SK-N-SH (cell line): ENCODE measurements at regions not wholly inside any gene's neighbourhood (a gene's known extent, or its start where the extent isn't known, plus 50 kb on each side); places are given as distances from the start of the nearest gene placed in this dataset.

Experiments
- CTCF ChIA-PET: fragments of 300-600, 350-600 bp; formaldehyde crosslinking; extraction: SDS; loops from one replicate; lab custom pipeline; 2021; lab: Yijun Ruan, JAX
- POLR2A ChIA-PET: fragments of 350-600 bp; sonication (Branson Sonifier 250); formaldehyde crosslinking; extraction: SDS; loops from one replicate; lab custom pipeline; 2020; ENCODE audit warnings: antibody characterized with exemption, inconsistent platforms; lab: Yijun Ruan, JAX
- DNase-seq: peaks from one replicate; pipeline ENCODE4 v3.0.0; 2012
- H2AFZ ChIP-seq: fragments of 200-600 bp; sonication (generic); 2 replicates; pipeline ENCODE4 v1.8.1; 2016; ENCODE audit warnings: antibody characterized with exemption, mild to moderate bottlenecking, low read depth
- H3F3A ChIP-seq: fragments of 200-600 bp; sonication (generic); replicated peaks from 2 replicates; pipeline ENCODE3; 2016; ENCODE audit warnings: antibody characterized with exemption, mild to moderate bottlenecking; ENCODE audit not compliant: insufficient read depth
- H3K27ac ChIP-seq, 2 experiments: fragments of 200-500 bp in 1 of 2; fragments of 200-600 bp in 1 of 2; sonication (Bioruptor generic) in 1 of 2; sonication (generic), shearing (Covaris generic) in 1 of 2; 2 replicates each; pipeline versions ENCODE4 v1.5.1 to v1.6.1; 2014 to 2016; ENCODE audit warnings: low read depth in 2 of 2, inconsistent platforms in 1 of 2, low read length in 1 of 2, mild to moderate bottlenecking in 1 of 2, mixed read lengths in 1 of 2
- H3K27me3 ChIP-seq: fragments of 200-600 bp; sonication (generic), shearing (Covaris generic); 2 replicates; pipeline ENCODE4 v1.6.1; 2016; ENCODE audit warnings: mixed run types; ENCODE audit not compliant: insufficient read depth
- H3K36me3 ChIP-seq, 2 experiments: fragments of 200-500 bp in 1 of 2; fragments of 200-600 bp in 1 of 2; sonication (Bioruptor generic) in 1 of 2; sonication (generic) in 1 of 2; replicated peaks in 1 of 2; 2 replicates each; pipeline versions ENCODE3 to v1.5.1; 2014 to 2016; ENCODE audit warnings: low read length in 1 of 2, mild to moderate bottlenecking in 1 of 2; ENCODE audit not compliant: insufficient read depth in 2 of 2, control insufficient read depth in 1 of 2
- H3K4me1 ChIP-seq, 2 experiments: fragments of 200-500 bp in 1 of 2; fragments of 200-600 bp in 1 of 2; sonication (Bioruptor generic) in 1 of 2; sonication (generic), shearing (Covaris generic) in 1 of 2; 2 replicates each; pipeline versions ENCODE4 v1.5.1 to v1.6.1; 2014 to 2016; ENCODE audit warnings: low read depth in 1 of 2, low read length in 1 of 2, mixed run types in 1 of 2; ENCODE audit not compliant: insufficient read depth in 2 of 2, control insufficient read depth in 1 of 2
- H3K4me2 ChIP-seq: fragments of 200-600 bp; sonication (generic), shearing (Covaris generic); 2 replicates; pipeline ENCODE4 v1.6.1; 2017; ENCODE audit warnings: mixed run types
- H3K4me3 ChIP-seq, 2 experiments: fragments of 200-500 bp in 1 of 2; fragments of 200-600 bp in 1 of 2; sonication (Bioruptor generic) in 1 of 2; sonication (generic), shearing (Covaris generic) in 1 of 2; 2 replicates each; pipeline versions ENCODE4 v1.5.1 to v1.8.1; 2014 to 2016; ENCODE audit warnings: low read depth in 2 of 2, inconsistent platforms in 1 of 2, low read length in 1 of 2, mild to moderate bottlenecking in 1 of 2, mixed read lengths in 1 of 2, moderate library complexity in 1 of 2
- H3K79me2 ChIP-seq: fragments of 200-600 bp; sonication (generic); 2 replicates; pipeline ENCODE4 v1.8.1; 2017; ENCODE audit warnings: mild to moderate bottlenecking; ENCODE audit not compliant: insufficient read depth
- H3K9ac ChIP-seq: fragments of 200-600 bp; sonication (generic); 2 replicates; pipeline ENCODE4 v1.6.1; 2017; ENCODE audit warnings: mixed run types
- H3K9me2 ChIP-seq: fragments of 200-600 bp; sonication (generic); 2 replicates; pipeline ENCODE4 v1.6.1; 2017; ENCODE audit warnings: mixed run types
- H3K9me3 ChIP-seq: fragments of 200-600 bp; sonication (generic); 2 replicates; pipeline ENCODE4 v1.6.1; 2017; ENCODE audit warnings: mixed run types, mild to moderate bottlenecking, moderate library complexity
- H4K20me1 ChIP-seq: fragments of 200-600 bp; sonication (generic); 2 replicates; pipeline ENCODE4 v1.6.1; 2017; ENCODE audit warnings: mild to moderate bottlenecking, mixed run types; ENCODE audit not compliant: insufficient read depth
- CHD2 ChIP-seq: fragments of 150-350 bp; IDR thresholded peaks from 2 replicates; pipeline ENCODE4 v1.6.1; 2018; ENCODE audit warnings: low read length; ENCODE audit not compliant: partially characterized antibody
- ELF1 ChIP-seq: IDR thresholded peaks from 2 replicates; pipeline ENCODE4 v1.4.0; 2012
- EP300 ChIP-seq, 2 experiments: IDR thresholded peaks; 2 replicates each; pipeline versions ENCODE4 v1.4.0 to v1.6.1; 2012; ENCODE audit warnings: borderline replicate concordance in 1 of 2, low read depth in 1 of 2, low read length in 1 of 2
- EZH2phosphoT487 ChIP-seq: fragments of 200-600 bp; sonication (generic); IDR thresholded peaks from 2 replicates; pipeline ENCODE4 v1.6.1; 2017; ENCODE audit warnings: low read depth, mixed run types, mild to moderate bottlenecking, antibody characterized with exemption, moderate library complexity, borderline replicate concordance
- FOSL2 ChIP-seq: IDR thresholded peaks from 2 replicates; pipeline ENCODE4 v1.4.0; 2012; ENCODE audit warnings: low read depth, mild to moderate bottlenecking, moderate library complexity, borderline replicate concordance
- FOXM1 ChIP-seq: IDR thresholded peaks from 2 replicates; pipeline ENCODE4 v1.4.0; 2012; ENCODE audit warnings: low read depth, mild to moderate bottlenecking
- PBX3 ChIP-seq: IDR thresholded peaks from 2 replicates; pipeline ENCODE4; 2012
- RXRA ChIP-seq: IDR thresholded peaks from 2 replicates; pipeline ENCODE4 v1.4.0; 2012; ENCODE audit warnings: low read depth, mild to moderate bottlenecking, borderline replicate concordance
- SIN3A ChIP-seq: IDR thresholded peaks from 2 replicates; pipeline ENCODE4 v1.6.1; 2012; ENCODE audit warnings: low read depth, mild to moderate bottlenecking, low read length, moderate library complexity, borderline replicate concordance
- TCF12 ChIP-seq: IDR thresholded peaks from 2 replicates; pipeline ENCODE4 v1.4.0; 2012
- USF1 ChIP-seq: IDR thresholded peaks from 2 replicates; pipeline ENCODE4 v1.4.0; 2012; ENCODE audit warnings: low read depth, borderline replicate concordance
- WGBS: methylation state at CpG from one replicate; pipeline ENCODE4 v1.1.6; 2017; ENCODE audit warnings: low lambda C conversion rate; 5-methylcytosine and 5-hydroxymethylcytosine counted together

GRCh38 chr4:144295286-144295995 lies 154.9 kb upstream of the GYPA start:
- Histone ChIP-seq H3K27me3 (no peaks in the 10 kb centered on the region), H3K36me3 (no peaks in the 10 kb centered on the region)
- TF ChIP-seq PBX3, result no peak
- TF ChIP-seq SIN3A, result no peak
- no peak for TF ChIP-seq TCF12
- TF ChIP-seq, all 33 proteins: peak for 0
- CTCF ChIA-PET, result no interaction called here
- POLR2A ChIA-PET, result no interaction called here
- H3K4me2 ChIP-seq, result peak overlapping the region; percentile 38; the same call in 1 of the 2 replicates
- peak overlapping the region in 1 of 2 experiments; percentile 27; a peak in 2 of 4 replicates for H3K27ac ChIP-seq
- H4K20me1 ChIP-seq, result no peaks in the 10 kb centered on the region
- H3F3A ChIP-seq, result peaks cover 8% of the 10 kb centered on the region
- no peak overlapping the region for H3K4me3 ChIP-seq
- H3K9ac ChIP-seq, result no peak overlapping the region
- H3K4me1 ChIP-seq, result no peaks in the 10 kb centered on the region; a peak in 1 of 4 replicates
- peak overlapping the region; percentile 75 for H2AFZ ChIP-seq
- no peak for DNase-seq
- H3K79me2 ChIP-seq, result no peaks in the 10 kb centered on the region
- no peaks in the 10 kb centered on the region for H3K9me2 ChIP-seq
- no peaks in the 10 kb centered on the region for H3K9me3 ChIP-seq
- WGBS, result 13% methylated on average over 8 of the region's 8 CpGs

GRCh38 chr4:144296941-144297340 lies 156.4 kb upstream of the GYPA start:
- no peak overlapping the region for H3K9ac ChIP-seq
- no peaks in the 10 kb centered on the region; a peak in 1 of 4 replicates for H3K4me1 ChIP-seq
- H3K4me3 ChIP-seq, result no peak overlapping the region
- no peak overlapping the region for H3K27ac ChIP-seq
- 5% methylated on average over 2 of the region's 2 CpGs for WGBS
- H3K9me3 ChIP-seq, result no peaks in the 10 kb centered on the region
- ChIA-PET CTCF (no interaction called here), POLR2A (no interaction called here)
- H3K79me2 ChIP-seq, result no peaks in the 10 kb centered on the region
- no peak for TF ChIP-seq USF1
- TF ChIP-seq EZH2phosphoT487, result no peak
- TF ChIP-seq ELF1, result no peak
- no peak for TF ChIP-seq CHD2
- no peak for TF ChIP-seq RXRA
- TF ChIP-seq FOXM1, result no peak
- no peak for TF ChIP-seq PBX3
- no peak for TF ChIP-seq SIN3A
- TF ChIP-seq FOSL2, result no peak
- TF ChIP-seq EP300 (IDR thresholded peaks at IDR 0.05; ENCODE audit: borderline replicate concordance in 1 of 2, low read depth in 1 of 2, low read length in 1 of 2), result no peak
- TF ChIP-seq, all 33 proteins: peak for 0
- no peaks in the 10 kb centered on the region for H3K36me3 ChIP-seq
- H3K4me2 ChIP-seq, result no peak overlapping the region
- peaks cover 8% of the 10 kb centered on the region for H3F3A ChIP-seq
- H4K20me1 ChIP-seq, result no peaks in the 10 kb centered on the region
- no peaks in the 10 kb centered on the region for H3K9me2 ChIP-seq
- DNase-seq, result no peak
- H2AFZ ChIP-seq, result no peak overlapping the region
- H3K27me3 ChIP-seq, result no peaks in the 10 kb centered on the region
